Panc1 (cell line): ENCODE measurements at regions not wholly inside any gene's neighbourhood (a gene's known extent, or its start where the extent isn't known, plus 50 kb on each side); places are given as distances from the start of the nearest gene placed in this dataset.

Source experiments
- ATAC-seq: fragments of 200-7000 bp; cut with Tn5 transposase; 2 replicates; pipeline ENCODE4 v1.9.1; 2020; ENCODE audit warnings: mild to moderate bottlenecking, moderate library complexity
- BruUV-seq: library from RNA; stranded (reverse); fragments of 400-500 nt; replicated peaks from 2 replicates; lab custom pipeline; 2021; lab: Mats Ljungman, UMichigan
- CTCF ChIA-PET: fragments of 300-600 bp; sonication (Branson Sonifier 250); formaldehyde crosslinking; loops from one replicate; lab custom pipeline; 2022; ENCODE audit warnings: antibody characterized with exemption; lab: Charles Lee
- POLR2A ChIA-PET: fragments of 300-600 bp; sonication (Branson Sonifier 250); formaldehyde crosslinking; loops from one replicate; lab custom pipeline; 2022; ENCODE audit warnings: antibody characterized with exemption; lab: Charles Lee
- DNase-seq: peaks from one replicate; pipeline ENCODE4 v3.0.0-alpha.2; 2010; ENCODE audit warnings: low read depth, low spot score
- H3K27ac ChIP-seq: 2 replicates; pipeline ENCODE4 v1.5.1; 2011; ENCODE audit warnings: mild to moderate bottlenecking, low read length, inconsistent platforms
- H3K27me3 ChIP-seq: fragments of 200-500 bp; sonication (Bioruptor generic); 2 replicates; pipeline ENCODE4 v1.6.0; 2014; ENCODE audit warnings: low read length, inconsistent platforms; ENCODE audit not compliant: control insufficient read depth, insufficient read depth
- H3K36me3 ChIP-seq: fragments of 200-500 bp; sonication (Bioruptor generic); 2 replicates; pipeline ENCODE4 v1.5.1; 2014; ENCODE audit warnings: inconsistent platforms, mild to moderate bottlenecking, low read length, moderate library complexity; ENCODE audit not compliant: control insufficient read depth, insufficient read depth
- H3K4me1 ChIP-seq: 2 replicates; pipeline ENCODE4 v1.5.1; 2011; ENCODE audit warnings: inconsistent platforms, mild to moderate bottlenecking, low read length, moderate library complexity; ENCODE audit not compliant: control insufficient read depth, insufficient read depth
- H3K4me3 ChIP-seq, 2 experiments: 2 replicates each; pipeline ENCODE4 v1.5.1; 2011 to 2012; ENCODE audit warnings: low read depth in 2 of 2, low read length in 2 of 2, mild to moderate bottlenecking in 2 of 2, inconsistent platforms in 1 of 2, moderate library complexity in 1 of 2
- H3K9me3 ChIP-seq: fragments of 200-500 bp; sonication (Bioruptor generic); 2 replicates; pipeline ENCODE4 v1.5.1; 2014; ENCODE audit warnings: low read depth, mild to moderate bottlenecking, inconsistent platforms, low read length, moderate library complexity; ENCODE audit not compliant: control insufficient read depth, insufficient read depth
- CTCF ChIP-seq: fragments of 450-650 bp; IDR thresholded peaks from 2 replicates; pipeline ENCODE4 v1.5.1; 2017; ENCODE audit warnings: mild to moderate bottlenecking
- POLR2AphosphoS5 ChIP-seq: IDR thresholded peaks from 2 replicates; pipeline ENCODE4 v1.6.1; 2012; ENCODE audit warnings: mild to moderate bottlenecking, low read depth, low read length, moderate library complexity
- SIN3A ChIP-seq: IDR thresholded peaks from 2 replicates; pipeline ENCODE4 v1.6.1; 2012; ENCODE audit warnings: low read depth, mild to moderate bottlenecking, low read length, moderate library complexity, borderline replicate concordance; ENCODE audit not compliant: insufficient read depth
- TCF7L2 ChIP-seq: IDR thresholded peaks from 2 replicates; pipeline ENCODE4 v1.6.1; 2011; ENCODE audit warnings: mild to moderate bottlenecking, low read depth, low read length, inconsistent platforms
- in situ Hi-C: cut with HindIII; loops from 2 replicates; pipeline ENCODE4 v1.10.0; 2016; ENCODE audit warnings: low sequenced_read_pairs, low pct_unique_long_range_greater_than_20kb
- intact Hi-C: fragments of 100-400 bp; cut with micrococcal nuclease; formaldehyde crosslinking; loops from one replicate; pipeline ENCODE4 v1.10.0; 2022; ENCODE audit not compliant: unreplicated experiment
- TF ChIP-seq, protein P1 (sequence below), 2 experiments: IDR thresholded peaks; 2 replicates each; pipeline ENCODE4 v1.6.1; 2011 to 2012; ENCODE audit warnings: low read depth in 2 of 2, control low read depth in 1 of 2, low read length in 1 of 2, mild to moderate bottlenecking in 1 of 2, moderate library complexity in 1 of 2; ENCODE audit not compliant: insufficient read depth in 1 of 2

DNA sequence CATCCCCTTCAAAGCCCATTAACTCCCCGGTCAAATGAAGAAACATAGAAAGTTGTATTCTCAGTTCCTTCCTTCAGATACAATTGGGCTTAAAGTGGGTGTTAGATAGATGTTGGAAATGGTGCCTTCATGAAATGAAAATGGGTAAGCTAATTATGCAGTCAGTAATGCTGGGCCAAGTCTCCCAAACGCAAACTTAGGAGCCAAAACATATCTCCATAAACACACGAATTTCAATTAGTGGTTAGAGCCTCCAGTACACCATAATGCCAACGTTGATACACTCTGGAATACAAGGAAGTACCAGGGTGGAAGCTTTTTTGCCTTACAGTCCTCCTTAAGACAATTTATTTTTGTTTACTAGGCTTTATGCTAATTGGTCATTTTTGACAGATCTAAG is 1059.0 kb downstream of the TUSC7 start:
- H3K4me3 ChIP-seq: no peak overlapping the region
- TF ChIP-seq POLR2AphosphoS5 (no peak), CTCF (no peak), TCF7L2 (no peak), SIN3A (no peak)
- TF ChIP-seq, protein P1, sequence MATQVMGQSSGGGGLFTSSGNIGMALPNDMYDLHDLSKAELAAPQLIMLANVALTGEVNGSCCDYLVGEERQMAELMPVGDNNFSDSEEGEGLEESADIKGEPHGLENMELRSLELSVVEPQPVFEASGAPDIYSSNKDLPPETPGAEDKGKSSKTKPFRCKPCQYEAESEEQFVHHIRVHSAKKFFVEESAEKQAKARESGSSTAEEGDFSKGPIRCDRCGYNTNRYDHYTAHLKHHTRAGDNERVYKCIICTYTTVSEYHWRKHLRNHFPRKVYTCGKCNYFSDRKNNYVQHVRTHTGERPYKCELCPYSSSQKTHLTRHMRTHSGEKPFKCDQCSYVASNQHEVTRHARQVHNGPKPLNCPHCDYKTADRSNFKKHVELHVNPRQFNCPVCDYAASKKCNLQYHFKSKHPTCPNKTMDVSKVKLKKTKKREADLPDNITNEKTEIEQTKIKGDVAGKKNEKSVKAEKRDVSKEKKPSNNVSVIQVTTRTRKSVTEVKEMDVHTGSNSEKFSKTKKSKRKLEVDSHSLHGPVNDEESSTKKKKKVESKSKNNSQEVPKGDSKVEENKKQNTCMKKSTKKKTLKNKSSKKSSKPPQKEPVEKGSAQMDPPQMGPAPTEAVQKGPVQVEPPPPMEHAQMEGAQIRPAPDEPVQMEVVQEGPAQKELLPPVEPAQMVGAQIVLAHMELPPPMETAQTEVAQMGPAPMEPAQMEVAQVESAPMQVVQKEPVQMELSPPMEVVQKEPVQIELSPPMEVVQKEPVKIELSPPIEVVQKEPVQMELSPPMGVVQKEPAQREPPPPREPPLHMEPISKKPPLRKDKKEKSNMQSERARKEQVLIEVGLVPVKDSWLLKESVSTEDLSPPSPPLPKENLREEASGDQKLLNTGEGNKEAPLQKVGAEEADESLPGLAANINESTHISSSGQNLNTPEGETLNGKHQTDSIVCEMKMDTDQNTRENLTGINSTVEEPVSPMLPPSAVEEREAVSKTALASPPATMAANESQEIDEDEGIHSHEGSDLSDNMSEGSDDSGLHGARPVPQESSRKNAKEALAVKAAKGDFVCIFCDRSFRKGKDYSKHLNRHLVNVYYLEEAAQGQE (IDR thresholded peaks at IDR 0.05; ENCODE audit: insufficient read depth in 1 of 2, low read depth in 2 of 2, low read length in 1 of 2): no peak
- H3K27me3 ChIP-seq: no peaks in the 10 kb centered on the region
- no peaks in the 10 kb centered on the region for H3K36me3 ChIP-seq
- H3K27ac ChIP-seq: no peak overlapping the region
- POLR2A ChIA-PET: no interaction called here
- intact Hi-C loops: no loop called here
- DNase-seq (no peak), ATAC-seq (no peak)
- no peaks in the 10 kb centered on the region for H3K4me1 ChIP-seq
- H3K9me3 ChIP-seq: no peaks in the 10 kb centered on the region
- CTCF ChIA-PET: no interaction called here
- BruUV-seq: no TSS peak
- in situ Hi-C loops: no loop called here

DNA sequence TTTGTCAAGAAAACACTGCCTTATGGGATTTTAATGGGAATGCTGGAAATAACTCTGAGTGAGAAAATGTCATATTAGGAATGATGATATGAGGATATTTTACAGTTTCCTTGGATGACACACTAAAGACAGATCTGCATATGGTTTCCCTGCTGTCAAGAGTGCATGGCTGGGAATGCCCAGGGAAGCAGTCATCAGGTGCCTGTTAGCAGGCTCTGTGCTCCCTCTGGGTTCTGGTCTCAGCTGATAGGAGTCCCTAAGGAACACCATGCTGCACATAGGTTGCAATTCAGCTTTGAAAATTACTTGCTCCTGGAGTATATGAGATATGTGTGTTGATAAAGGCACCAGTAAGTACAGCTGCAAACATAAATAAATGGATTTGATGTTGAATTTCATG is 1064.6 kb downstream of the TUSC7 start:
- ChIA-PET POLR2A (no interaction called here), CTCF (no interaction called here)
- Histone ChIP-seq H3K4me3 (no peak overlapping the region), H3K9me3 (no peaks in the 10 kb centered on the region), H3K27ac (no peak overlapping the region), H3K36me3 (no peaks in the 10 kb centered on the region), H3K27me3 (no peaks in the 10 kb centered on the region), H3K4me1 (no peaks in the 10 kb centered on the region)
- DNase-seq (no peak), ATAC-seq (no peak)
- TF ChIP-seq, protein P1 (IDR thresholded peaks at IDR 0.05; ENCODE audit: insufficient read depth in 1 of 2, low read depth in 2 of 2, low read length in 1 of 2): no peak
- TF ChIP-seq SIN3A (no peak), TCF7L2 (no peak), POLR2AphosphoS5 (no peak), CTCF (no peak)
- intact Hi-C loops: no loop called here
- in situ Hi-C loops: no loop called here
- no TSS peak for BruUV-seq
